ENCODE measurements at regions not wholly inside any gene's neighbourhood (a gene's known extent, or its start where the extent isn't known, plus 50 kb on each side); places are given as distances from the start of the nearest gene placed in this dataset.
"Not testable (repeated sequence)": the region's sequence is repeated elsewhere in the genome, so short reads cannot be mapped to it uniquely, and the experiment has no call there.

DNA sequence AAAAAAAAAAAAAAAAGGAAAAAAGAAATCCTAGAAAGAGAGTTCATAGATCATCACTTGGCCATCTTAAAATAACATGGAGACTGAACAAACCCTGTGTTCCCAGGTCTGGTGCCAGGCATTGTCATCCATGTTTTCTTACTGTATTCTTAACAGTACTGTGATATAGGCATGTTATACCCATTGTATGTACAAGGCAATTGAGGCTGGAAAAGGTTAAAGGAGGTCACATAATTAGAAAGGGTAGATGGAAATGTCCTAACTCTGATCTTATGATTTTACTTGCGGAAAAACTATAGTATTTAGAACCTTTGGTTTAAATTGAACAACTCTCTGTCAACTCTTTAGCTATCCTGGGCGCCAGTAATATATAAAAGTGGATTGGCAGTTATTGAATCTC lies 478.2 kb upstream of the RGS6 start:
- ChIA-PET CTCF (no interaction called here), POLR2A (ENCODE audit: low non-redundant PET) (no interaction called here)
- TF ChIP-seq, protein P1, sequence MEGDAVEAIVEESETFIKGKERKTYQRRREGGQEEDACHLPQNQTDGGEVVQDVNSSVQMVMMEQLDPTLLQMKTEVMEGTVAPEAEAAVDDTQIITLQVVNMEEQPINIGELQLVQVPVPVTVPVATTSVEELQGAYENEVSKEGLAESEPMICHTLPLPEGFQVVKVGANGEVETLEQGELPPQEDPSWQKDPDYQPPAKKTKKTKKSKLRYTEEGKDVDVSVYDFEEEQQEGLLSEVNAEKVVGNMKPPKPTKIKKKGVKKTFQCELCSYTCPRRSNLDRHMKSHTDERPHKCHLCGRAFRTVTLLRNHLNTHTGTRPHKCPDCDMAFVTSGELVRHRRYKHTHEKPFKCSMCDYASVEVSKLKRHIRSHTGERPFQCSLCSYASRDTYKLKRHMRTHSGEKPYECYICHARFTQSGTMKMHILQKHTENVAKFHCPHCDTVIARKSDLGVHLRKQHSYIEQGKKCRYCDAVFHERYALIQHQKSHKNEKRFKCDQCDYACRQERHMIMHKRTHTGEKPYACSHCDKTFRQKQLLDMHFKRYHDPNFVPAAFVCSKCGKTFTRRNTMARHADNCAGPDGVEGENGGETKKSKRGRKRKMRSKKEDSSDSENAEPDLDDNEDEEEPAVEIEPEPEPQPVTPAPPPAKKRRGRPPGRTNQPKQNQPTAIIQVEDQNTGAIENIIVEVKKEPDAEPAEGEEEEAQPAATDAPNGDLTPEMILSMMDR (conservative IDR thresholded peaks at IDR 0.05; ENCODE audit: low read depth), result no peak
- no peak overlapping the region for H3K27ac ChIP-seq
- DNase-seq (ENCODE audit: low spot score), result no peak

DNA sequence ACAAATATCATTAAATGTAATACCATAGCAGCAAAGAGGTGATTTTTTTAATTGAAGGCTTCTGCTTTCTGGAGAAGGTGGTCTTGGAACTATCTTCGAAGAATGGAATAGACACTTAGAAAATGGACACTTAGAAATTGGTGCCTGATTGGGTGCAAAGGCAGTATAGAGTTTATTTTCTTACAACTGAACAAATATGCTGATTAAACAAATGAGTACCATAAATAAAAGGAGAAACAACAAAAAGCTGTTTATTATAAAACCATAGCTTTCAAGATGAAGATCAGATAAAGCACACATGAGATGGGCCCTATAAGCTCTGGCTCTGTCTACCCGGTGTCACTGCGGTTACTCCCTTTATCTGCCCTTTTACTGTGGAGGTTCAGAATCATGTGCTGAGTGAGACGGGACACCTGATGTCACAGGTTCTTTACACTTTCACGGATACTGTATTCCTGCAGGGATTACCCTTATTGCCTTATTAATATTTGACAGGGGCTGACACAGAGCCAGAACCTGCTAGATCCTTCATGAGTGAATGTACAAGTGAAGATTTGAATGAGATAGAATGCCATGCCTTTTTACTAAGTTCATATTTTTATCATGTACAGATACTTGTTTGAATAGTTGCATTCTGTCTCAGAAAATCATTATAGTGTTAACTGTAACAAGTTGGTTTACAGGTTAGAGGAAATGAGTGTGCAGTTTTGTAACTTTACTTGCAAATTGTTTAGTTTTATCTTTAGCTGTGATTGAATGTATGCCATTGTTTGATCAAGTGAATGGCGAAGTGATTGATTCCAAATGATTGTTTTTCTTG lies 477.5 kb upstream of the RGS6 start:
- TF ChIP-seq, protein P1 (conservative IDR thresholded peaks at IDR 0.05; ENCODE audit: low read depth), result no peak
- POLR2A ChIA-PET (ENCODE audit: low non-redundant PET), result no interaction called here
- CTCF ChIA-PET, result no interaction called here
- no peak overlapping the region for H3K27ac ChIP-seq
- DNase-seq (ENCODE audit: low spot score), result no peak

DNA sequence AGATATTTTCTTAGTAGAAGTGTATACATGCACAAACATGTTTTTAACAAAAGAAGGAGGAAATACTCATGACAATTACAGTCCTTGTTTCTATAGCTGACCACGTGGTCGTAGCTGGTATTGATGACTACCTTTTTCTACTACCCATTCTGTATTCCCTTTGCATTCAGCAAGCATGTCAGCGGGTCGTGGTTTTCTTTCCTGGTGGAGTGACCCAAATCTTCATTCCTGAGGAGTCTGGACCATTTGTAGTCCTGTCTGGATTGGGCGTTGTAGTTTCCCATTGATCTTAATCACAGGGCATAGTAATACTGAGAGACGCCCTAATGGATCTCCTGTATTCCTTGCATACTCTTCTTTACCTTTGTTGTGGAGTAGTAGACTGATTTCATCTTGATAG lies 472.1 kb upstream of the RGS6 start:
- ChIA-PET CTCF (no interaction called here), POLR2A (ENCODE audit: low non-redundant PET) (no interaction called here)
- DNase-seq (ENCODE audit: low spot score), result no peak
- H3K27ac ChIP-seq, result no peak overlapping the region
- TF ChIP-seq, protein P1 (conservative IDR thresholded peaks at IDR 0.05; ENCODE audit: low read depth), result no peak

DNA sequence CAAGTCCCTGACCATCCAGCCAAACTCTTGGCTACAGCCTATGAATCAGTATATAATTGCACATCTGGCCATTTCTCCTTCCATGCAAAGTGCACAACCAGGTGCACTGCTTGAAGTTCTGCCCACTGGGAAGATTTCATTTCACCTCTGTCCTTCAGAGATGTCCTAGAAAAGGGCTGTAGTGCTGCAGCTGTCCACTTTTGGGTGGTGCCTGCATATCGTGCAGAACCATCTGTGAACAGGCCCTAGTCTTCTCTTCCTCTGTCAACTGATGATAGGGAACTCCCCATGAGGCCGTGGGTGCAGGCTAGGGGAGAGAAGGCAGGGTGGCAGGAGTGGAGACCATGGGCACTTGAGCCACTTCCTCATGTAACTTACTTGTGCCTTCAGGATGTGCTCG lies 470.6 kb upstream of the RGS6 start:
- DNase-seq (ENCODE audit: low spot score); POLR2A ChIA-PET (ENCODE audit: low non-redundant PET); CTCF ChIA-PET: not testable (repeated sequence)

DNA sequence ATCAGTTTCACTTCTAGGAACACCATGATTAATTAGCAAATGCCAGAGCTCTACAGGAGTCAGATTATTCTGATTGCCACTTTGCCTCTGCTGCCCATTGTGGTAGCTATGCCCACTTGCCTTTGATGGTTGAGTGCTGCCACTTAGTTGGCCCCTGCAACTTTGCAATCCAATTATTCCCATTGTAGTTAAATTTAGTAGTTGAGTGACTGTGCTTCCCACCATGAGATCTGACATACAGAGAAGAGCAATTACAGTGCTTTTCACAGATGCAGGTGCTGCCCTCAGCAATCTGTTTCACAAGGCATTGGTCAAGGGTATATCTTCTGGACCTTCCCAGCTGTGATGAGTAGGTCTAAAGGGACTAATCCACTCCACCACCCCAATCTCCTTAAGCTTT lies 468.4 kb upstream of the RGS6 start:
- TF ChIP-seq, protein P1 (conservative IDR thresholded peaks at IDR 0.05; ENCODE audit: low read depth), result no peak
- ChIA-PET POLR2A (ENCODE audit: low non-redundant PET) (no interaction called here), CTCF (no interaction called here)
- no peak for DNase-seq (ENCODE audit: low spot score)
- no peak overlapping the region for H3K27ac ChIP-seq

More for the DNA sequence above, 470.6 kb upstream of the RGS6 start:
- not testable (repeated sequence) for H3K27ac ChIP-seq

DNA sequence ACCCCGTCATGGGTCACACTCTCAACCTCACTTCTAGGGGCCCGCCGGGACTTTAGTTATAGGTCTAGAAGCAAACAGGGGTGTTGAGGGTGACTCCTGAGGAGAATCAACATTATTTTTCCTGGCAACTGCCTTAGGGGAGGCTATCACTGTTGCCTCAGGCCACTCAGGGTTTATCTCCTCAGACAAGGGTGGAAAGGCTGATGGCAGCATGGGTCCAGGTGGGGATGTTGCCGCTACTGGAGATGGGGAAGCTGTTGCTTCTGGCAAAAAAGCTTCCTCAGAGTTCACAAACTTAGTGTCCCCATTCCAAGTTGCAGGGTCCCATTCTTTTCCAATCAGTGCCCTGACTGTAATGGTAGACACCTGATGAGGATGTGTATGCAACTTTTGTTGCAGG lies 467.4 kb upstream of the RGS6 start:
- POLR2A ChIA-PET (ENCODE audit: low non-redundant PET), result no interaction called here
- TF ChIP-seq, protein P1 (conservative IDR thresholded peaks at IDR 0.05; ENCODE audit: low read depth), result no peak
- DNase-seq (ENCODE audit: low spot score), result no peak
- CTCF ChIA-PET, result no interaction called here
- H3K27ac ChIP-seq, result no peak overlapping the region

DNA sequence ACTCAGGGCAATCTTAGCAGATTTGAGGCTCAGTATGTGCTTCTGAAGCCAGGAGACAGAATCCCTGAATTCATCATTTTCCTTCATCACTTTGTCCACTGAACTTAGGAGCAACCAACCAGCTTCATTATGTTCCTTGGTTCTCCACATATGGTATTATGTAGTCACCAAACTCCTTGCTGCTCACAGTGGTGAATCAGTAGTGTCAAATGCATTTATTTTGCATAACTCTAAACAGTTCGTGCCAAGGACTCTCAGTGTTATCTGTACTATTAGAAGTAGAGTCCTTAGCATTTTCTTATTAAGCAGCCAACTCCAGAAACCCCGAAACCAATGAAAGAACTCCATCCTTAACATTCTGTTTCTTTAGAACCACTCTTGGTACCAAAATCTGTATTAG lies 466.9 kb upstream of the RGS6 start:
- CTCF ChIA-PET, result no interaction called here
- H3K27ac ChIP-seq, result no peak overlapping the region
- TF ChIP-seq, protein P1 (conservative IDR thresholded peaks at IDR 0.05; ENCODE audit: low read depth), result no peak
- DNase-seq (ENCODE audit: low spot score), result no peak
- POLR2A ChIA-PET (ENCODE audit: low non-redundant PET), result no interaction called here
